Liver (tissue), 8 donors: ENCODE measurements at regions not wholly inside any gene's neighbourhood (a gene's known extent, or its start where the extent isn't known, plus 50 kb on each side); places are given as distances from the start of the nearest gene placed in this dataset.

Source experiments
- DNase-seq: peaks from one replicate; pipeline ENCODE4 v3.0.0-alpha.2; 2017; ENCODE audit warnings: low spot score
- H3K27ac ChIP-seq, 2 donors: one replicate each; pipeline ENCODE4 v1.7.0; 2013; ENCODE audit warnings: inconsistent platforms in 2 of 2, low read length in 2 of 2, control low read depth in 1 of 2, low read depth in 1 of 2, mild to moderate bottlenecking in 1 of 2
- H3K27me3 ChIP-seq, 4 donors: one replicate each; pipeline versions ENCODE4 v1.6.1 to v1.7.0; 2013; ENCODE audit warnings: low read length in 3 of 4, inconsistent platforms in 1 of 4, mild to moderate bottlenecking in 1 of 4, moderate library complexity in 1 of 4; ENCODE audit not compliant: control insufficient read depth in 4 of 4, insufficient read depth in 4 of 4
- H3K36me3 ChIP-seq, 4 donors: one replicate each; pipeline versions ENCODE4 v1.6.1 to v1.7.0; 2013; ENCODE audit warnings: low read length in 3 of 4, mild to moderate bottlenecking in 3 of 4, low read depth in 1 of 4, moderate library complexity in 1 of 4; ENCODE audit not compliant: control insufficient read depth in 4 of 4, insufficient read depth in 3 of 4
- H3K4me1 ChIP-seq, 4 donors: one replicate each; pipeline versions ENCODE4 v1.6.1 to v1.7.0; 2013; ENCODE audit warnings: low read length in 3 of 4, mild to moderate bottlenecking in 3 of 4, moderate library complexity in 1 of 4; ENCODE audit not compliant: control insufficient read depth in 4 of 4, insufficient read depth in 4 of 4
- H3K4me3 ChIP-seq, 3 donors: one replicate each; pipeline versions ENCODE4 v1.6.1 to v1.7.0; 2013; ENCODE audit warnings: low read length in 3 of 3, control low read depth in 1 of 3, low read depth in 1 of 3, mild to moderate bottlenecking in 1 of 3
- H3K9ac ChIP-seq, 2 donors: one replicate each; pipeline ENCODE4 v1.7.0; 2013; ENCODE audit warnings: low read length in 2 of 2, mild to moderate bottlenecking in 2 of 2, moderate library complexity in 2 of 2, control low read depth in 1 of 2, low read depth in 1 of 2
- H3K9me3 ChIP-seq, 4 donors: one replicate each; pipeline versions ENCODE4 v1.6.1 to v1.7.0; 2013; ENCODE audit warnings: low read length in 3 of 4; ENCODE audit not compliant: control insufficient read depth in 4 of 4
- ATF3 ChIP-seq: IDR thresholded peaks from 2 replicates; pipeline ENCODE4 v1.6.1; 2016; ENCODE audit warnings: antibody characterized with exemption
- EGR1 ChIP-seq, 2 donors: IDR thresholded peaks; 2 replicates each; pipeline ENCODE4 v1.6.1; 2016 to 2018; ENCODE audit warnings: antibody characterized with exemption in 2 of 2, low read depth in 2 of 2
- FOXA1 ChIP-seq: IDR thresholded peaks from 2 replicates; pipeline ENCODE4 v1.6.1; 2016; ENCODE audit warnings: antibody characterized with exemption
- FOXA2 ChIP-seq: IDR thresholded peaks from 2 replicates; pipeline ENCODE4 v1.6.1; 2016; ENCODE audit warnings: antibody characterized with exemption
- GABPA ChIP-seq, 2 donors: IDR thresholded peaks in 1 of 2; conservative IDR thresholded peaks in 1 of 2; 2 replicates each; pipeline ENCODE4 v1.6.1; 2016; ENCODE audit warnings: antibody characterized with exemption in 2 of 2, mild to moderate bottlenecking in 1 of 2, moderate library complexity in 1 of 2
- HNF4A ChIP-seq, 2 donors: conservative IDR thresholded peaks; 2 replicates each; pipeline ENCODE4 v1.6.1; 2016; ENCODE audit warnings: antibody characterized with exemption in 2 of 2, mild to moderate bottlenecking in 2 of 2
- HNF4G ChIP-seq: IDR thresholded peaks from 2 replicates; pipeline ENCODE4 v1.6.1; 2016; ENCODE audit warnings: antibody characterized with exemption
- JUND ChIP-seq, 2 donors: IDR thresholded peaks; 2 replicates each; pipeline ENCODE4 v1.6.1; 2016; ENCODE audit warnings: antibody characterized with exemption in 2 of 2
- NR2F2 ChIP-seq: IDR thresholded peaks from 2 replicates; pipeline ENCODE4 v1.6.1; 2016; ENCODE audit warnings: antibody characterized with exemption
- RAD21 ChIP-seq, 2 donors: IDR thresholded peaks; 2 replicates each; pipeline ENCODE4 v1.6.1; 2016; ENCODE audit warnings: antibody characterized with exemption in 2 of 2, mild to moderate bottlenecking in 2 of 2
- RXRA ChIP-seq, 2 donors: IDR thresholded peaks; 2 replicates each; pipeline ENCODE4 v1.6.1; 2017 to 2018; ENCODE audit warnings: antibody characterized with exemption in 2 of 2, mild to moderate bottlenecking in 1 of 2
- SP1 ChIP-seq: IDR thresholded peaks from 2 replicates; pipeline ENCODE4 v1.6.1; 2018; ENCODE audit warnings: antibody characterized with exemption, mild to moderate bottlenecking
- TAF1 ChIP-seq: conservative IDR thresholded peaks from 2 replicates; pipeline ENCODE4 v1.6.1; 2016; ENCODE audit warnings: antibody characterized with exemption, mild to moderate bottlenecking
- YY1 ChIP-seq: IDR thresholded peaks from 2 replicates; pipeline ENCODE4 v1.6.1; 2016; ENCODE audit warnings: antibody characterized with exemption, mild to moderate bottlenecking
- WGBS: extraction: QIAGEN DNeasy Blood & Tissue Kit; methylation state at CpG from one replicate; pipeline ENCODE4 v1.1.7; 2013; 5-methylcytosine and 5-hydroxymethylcytosine counted together
- TF ChIP-seq, protein P1 (sequence below): IDR thresholded peaks from 2 replicates; pipeline ENCODE4 v1.6.1; 2016; ENCODE audit warnings: antibody characterized with exemption
- TF ChIP-seq, protein P2 (sequence below): IDR thresholded peaks from 2 replicates; pipeline ENCODE4 v1.6.1; 2016; ENCODE audit warnings: antibody characterized with exemption
- TF ChIP-seq, protein P3 (sequence below): fragments of 150-350 bp; IDR thresholded peaks from 2 replicates; pipeline ENCODE4 v1.5.1; 2017; ENCODE audit warnings: improper control_type of control experiment, low read depth, low read length; ENCODE audit not compliant: missing input control
- TF ChIP-seq, protein P4 (sequence below): IDR thresholded peaks from 2 replicates; pipeline ENCODE4 v1.6.1; 2016; ENCODE audit warnings: antibody characterized with exemption, mild to moderate bottlenecking
- donor health status: healthy.
- donor health status: healthy.
- donor health status: healthy.
- donor health status: healthy.
- donor health status: healthy.

DNA sequence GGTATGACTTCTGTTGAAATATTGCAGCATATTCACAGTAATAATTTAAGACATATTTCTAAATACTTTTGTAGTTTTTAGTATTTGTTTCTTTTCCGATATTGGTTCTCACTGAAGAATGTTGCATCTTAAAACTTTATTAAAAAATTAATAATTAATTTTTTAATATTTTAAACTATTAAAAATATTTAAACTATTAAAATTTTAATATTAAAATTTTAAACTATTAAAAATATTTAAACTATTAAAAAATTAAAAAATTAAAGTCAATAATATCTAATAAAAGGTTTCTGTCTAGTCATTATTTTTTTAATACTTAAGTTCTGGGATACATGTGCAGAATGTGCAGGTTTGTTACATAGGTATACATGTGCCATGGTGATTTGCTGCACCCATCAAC lies 149.3 kb upstream of the CCNH start:
- Histone ChIP-seq H3K36me3 (no peaks in the 10 kb centered on the region), H3K4me3 (no peak overlapping the region), H3K27me3 (no peaks in the 10 kb centered on the region), H3K4me1 (no peaks in the 10 kb centered on the region), H3K27ac (no peak overlapping the region), H3K9me3 (peaks cover 0 to 4% (median 1%) of the 10 kb centered on the region in 4 donors), H3K9ac (no peak overlapping the region)
- TF ChIP-seq RAD21 (IDR thresholded peaks at IDR 0.05) (no peak), GABPA (IDR thresholded peaks at IDR 0.05 in 1 of 2, conservative IDR thresholded peaks at IDR 0.05 in 1 of 2) (no peak), JUND (IDR thresholded peaks at IDR 0.05) (no peak), HNF4G (no peak), FOXA2 (no peak), HNF4A (conservative IDR thresholded peaks at IDR 0.05) (no peak), SP1 (no peak), FOXA1 (no peak)
- TF ChIP-seq, protein P1, sequence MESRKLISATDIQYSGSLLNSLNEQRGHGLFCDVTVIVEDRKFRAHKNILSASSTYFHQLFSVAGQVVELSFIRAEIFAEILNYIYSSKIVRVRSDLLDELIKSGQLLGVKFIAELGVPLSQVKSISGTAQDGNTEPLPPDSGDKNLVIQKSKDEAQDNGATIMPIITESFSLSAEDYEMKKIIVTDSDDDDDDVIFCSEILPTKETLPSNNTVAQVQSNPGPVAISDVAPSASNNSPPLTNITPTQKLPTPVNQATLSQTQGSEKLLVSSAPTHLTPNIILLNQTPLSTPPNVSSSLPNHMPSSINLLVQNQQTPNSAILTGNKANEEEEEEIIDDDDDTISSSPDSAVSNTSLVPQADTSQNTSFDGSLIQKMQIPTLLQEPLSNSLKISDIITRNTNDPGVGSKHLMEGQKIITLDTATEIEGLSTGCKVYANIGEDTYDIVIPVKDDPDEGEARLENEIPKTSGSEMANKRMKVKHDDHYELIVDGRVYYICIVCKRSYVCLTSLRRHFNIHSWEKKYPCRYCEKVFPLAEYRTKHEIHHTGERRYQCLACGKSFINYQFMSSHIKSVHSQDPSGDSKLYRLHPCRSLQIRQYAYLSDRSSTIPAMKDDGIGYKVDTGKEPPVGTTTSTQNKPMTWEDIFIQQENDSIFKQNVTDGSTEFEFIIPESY = no peak
- TF ChIP-seq, protein P2, sequence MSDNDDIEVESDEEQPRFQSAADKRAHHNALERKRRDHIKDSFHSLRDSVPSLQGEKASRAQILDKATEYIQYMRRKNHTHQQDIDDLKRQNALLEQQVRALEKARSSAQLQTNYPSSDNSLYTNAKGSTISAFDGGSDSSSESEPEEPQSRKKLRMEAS = no peak
- TF ChIP-seq, protein P3, sequence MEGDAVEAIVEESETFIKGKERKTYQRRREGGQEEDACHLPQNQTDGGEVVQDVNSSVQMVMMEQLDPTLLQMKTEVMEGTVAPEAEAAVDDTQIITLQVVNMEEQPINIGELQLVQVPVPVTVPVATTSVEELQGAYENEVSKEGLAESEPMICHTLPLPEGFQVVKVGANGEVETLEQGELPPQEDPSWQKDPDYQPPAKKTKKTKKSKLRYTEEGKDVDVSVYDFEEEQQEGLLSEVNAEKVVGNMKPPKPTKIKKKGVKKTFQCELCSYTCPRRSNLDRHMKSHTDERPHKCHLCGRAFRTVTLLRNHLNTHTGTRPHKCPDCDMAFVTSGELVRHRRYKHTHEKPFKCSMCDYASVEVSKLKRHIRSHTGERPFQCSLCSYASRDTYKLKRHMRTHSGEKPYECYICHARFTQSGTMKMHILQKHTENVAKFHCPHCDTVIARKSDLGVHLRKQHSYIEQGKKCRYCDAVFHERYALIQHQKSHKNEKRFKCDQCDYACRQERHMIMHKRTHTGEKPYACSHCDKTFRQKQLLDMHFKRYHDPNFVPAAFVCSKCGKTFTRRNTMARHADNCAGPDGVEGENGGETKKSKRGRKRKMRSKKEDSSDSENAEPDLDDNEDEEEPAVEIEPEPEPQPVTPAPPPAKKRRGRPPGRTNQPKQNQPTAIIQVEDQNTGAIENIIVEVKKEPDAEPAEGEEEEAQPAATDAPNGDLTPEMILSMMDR = no peak
- 92% methylated on average over 1 of the region's 1 CpG for WGBS
- no peak for DNase-seq

GRCh38 chr5:87560528-87560927 lies 147.8 kb upstream of the CCNH start:
- no peak for DNase-seq
- H3K27me3 ChIP-seq = no peaks in the 10 kb centered on the region
- H3K27ac ChIP-seq = no peak overlapping the region
- H3K4me3 ChIP-seq = no peak overlapping the region
- 80% methylated on average over 2 of the region's 2 CpGs for WGBS
- peaks cover 0 to 4% (median 1%) of the 10 kb centered on the region in 4 donors for H3K9me3 ChIP-seq
- no peaks in the 10 kb centered on the region for H3K36me3 ChIP-seq
- H3K9ac ChIP-seq = no peak overlapping the region
- TF ChIP-seq HNF4G (no peak), RXRA (IDR thresholded peaks at IDR 0.05) (no peak), GABPA (IDR thresholded peaks at IDR 0.05 in 1 of 2, conservative IDR thresholded peaks at IDR 0.05 in 1 of 2) (no peak), RAD21 (IDR thresholded peaks at IDR 0.05) (no peak), FOXA1 (no peak), YY1 (no peak), JUND (IDR thresholded peaks at IDR 0.05) (no peak), ATF3 (no peak), NR2F2 (no peak), SP1 (no peak), EGR1 (IDR thresholded peaks at IDR 0.05; ENCODE audit: low read depth in 2 of 2) (no peak), TAF1 (no peak), FOXA2 (no peak)
- TF ChIP-seq, protein P4, sequence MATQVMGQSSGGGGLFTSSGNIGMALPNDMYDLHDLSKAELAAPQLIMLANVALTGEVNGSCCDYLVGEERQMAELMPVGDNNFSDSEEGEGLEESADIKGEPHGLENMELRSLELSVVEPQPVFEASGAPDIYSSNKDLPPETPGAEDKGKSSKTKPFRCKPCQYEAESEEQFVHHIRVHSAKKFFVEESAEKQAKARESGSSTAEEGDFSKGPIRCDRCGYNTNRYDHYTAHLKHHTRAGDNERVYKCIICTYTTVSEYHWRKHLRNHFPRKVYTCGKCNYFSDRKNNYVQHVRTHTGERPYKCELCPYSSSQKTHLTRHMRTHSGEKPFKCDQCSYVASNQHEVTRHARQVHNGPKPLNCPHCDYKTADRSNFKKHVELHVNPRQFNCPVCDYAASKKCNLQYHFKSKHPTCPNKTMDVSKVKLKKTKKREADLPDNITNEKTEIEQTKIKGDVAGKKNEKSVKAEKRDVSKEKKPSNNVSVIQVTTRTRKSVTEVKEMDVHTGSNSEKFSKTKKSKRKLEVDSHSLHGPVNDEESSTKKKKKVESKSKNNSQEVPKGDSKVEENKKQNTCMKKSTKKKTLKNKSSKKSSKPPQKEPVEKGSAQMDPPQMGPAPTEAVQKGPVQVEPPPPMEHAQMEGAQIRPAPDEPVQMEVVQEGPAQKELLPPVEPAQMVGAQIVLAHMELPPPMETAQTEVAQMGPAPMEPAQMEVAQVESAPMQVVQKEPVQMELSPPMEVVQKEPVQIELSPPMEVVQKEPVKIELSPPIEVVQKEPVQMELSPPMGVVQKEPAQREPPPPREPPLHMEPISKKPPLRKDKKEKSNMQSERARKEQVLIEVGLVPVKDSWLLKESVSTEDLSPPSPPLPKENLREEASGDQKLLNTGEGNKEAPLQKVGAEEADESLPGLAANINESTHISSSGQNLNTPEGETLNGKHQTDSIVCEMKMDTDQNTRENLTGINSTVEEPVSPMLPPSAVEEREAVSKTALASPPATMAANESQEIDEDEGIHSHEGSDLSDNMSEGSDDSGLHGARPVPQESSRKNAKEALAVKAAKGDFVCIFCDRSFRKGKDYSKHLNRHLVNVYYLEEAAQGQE = no peak
- TF ChIP-seq, protein P3 = no peak
- TF ChIP-seq, protein P2 = no peak
- TF ChIP-seq, protein P1 = no peak
- no peaks in the 10 kb centered on the region for H3K4me1 ChIP-seq
